Glomerular visceral epithelial cell (primary cell): ENCODE measurements at regions not wholly inside any gene's neighbourhood (a gene's known extent, or its start where the extent isn't known, plus 50 kb on each side); places are given as distances from the start of the nearest gene placed in this dataset.
A peak's percentile ranks its signal among the peaks of the same experiment; 100 is the strongest.

Source experiments
- DNase-seq: peaks from one replicate; pipeline ENCODE4 v3.0.0-alpha.2; 2016; ENCODE audit errors: extremely low spot score

DNA sequence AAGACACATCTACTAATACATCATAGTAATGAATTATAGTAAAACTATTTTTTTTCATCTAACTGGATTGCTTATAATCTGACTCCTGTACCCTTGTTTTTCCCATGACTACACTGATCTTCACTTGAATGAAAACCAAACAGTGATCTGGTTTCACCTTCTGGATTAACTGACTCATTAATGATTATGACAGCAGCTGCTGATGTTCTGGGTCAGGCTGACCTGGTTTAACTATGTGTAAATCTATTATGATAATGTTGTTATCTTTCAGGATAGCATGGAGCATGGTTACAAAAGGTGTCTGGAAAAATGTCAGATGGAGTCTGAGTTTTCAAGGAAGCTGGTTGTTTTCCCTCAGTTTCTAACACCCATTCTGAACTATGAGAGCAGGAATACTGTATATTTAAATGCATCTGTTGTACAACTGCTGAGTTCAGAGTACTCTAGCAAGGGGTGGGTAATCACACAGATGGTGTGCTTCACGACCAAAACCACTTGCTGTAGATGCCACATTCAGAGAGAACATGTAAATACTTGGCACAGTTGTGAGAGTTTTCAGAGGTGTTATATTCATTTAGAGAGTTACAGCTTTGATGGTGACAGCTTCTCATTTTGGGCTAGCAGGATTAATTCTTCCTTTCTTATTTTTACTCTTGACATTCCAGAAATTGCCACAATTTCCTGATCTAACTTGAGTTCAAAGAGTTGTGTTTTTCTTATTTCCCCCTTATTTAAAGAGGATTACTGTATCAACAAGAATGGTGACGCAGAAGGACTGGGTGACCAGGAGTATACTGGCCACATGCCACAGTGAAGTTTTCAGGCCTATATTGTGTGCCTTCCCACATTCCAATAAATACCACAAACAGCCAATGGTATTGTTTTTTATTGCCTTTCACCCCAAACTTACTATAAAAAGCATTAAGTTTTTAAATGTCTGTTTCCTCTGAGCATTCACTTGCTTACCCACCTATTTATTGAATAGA lies 249.7 kb upstream of the TET2 start:
- peak; percentile 4 for DNase-seq

GRCh38 chr4:104899863-104900262 lies 246.8 kb upstream of the TET2 start:
- DNase-seq: no peak

- peak; percentile 6 for DNase-seq
Observed at GRCh38 chr4:104901438-104901837, 245.2 kb upstream of the TET2 start.

DNA sequence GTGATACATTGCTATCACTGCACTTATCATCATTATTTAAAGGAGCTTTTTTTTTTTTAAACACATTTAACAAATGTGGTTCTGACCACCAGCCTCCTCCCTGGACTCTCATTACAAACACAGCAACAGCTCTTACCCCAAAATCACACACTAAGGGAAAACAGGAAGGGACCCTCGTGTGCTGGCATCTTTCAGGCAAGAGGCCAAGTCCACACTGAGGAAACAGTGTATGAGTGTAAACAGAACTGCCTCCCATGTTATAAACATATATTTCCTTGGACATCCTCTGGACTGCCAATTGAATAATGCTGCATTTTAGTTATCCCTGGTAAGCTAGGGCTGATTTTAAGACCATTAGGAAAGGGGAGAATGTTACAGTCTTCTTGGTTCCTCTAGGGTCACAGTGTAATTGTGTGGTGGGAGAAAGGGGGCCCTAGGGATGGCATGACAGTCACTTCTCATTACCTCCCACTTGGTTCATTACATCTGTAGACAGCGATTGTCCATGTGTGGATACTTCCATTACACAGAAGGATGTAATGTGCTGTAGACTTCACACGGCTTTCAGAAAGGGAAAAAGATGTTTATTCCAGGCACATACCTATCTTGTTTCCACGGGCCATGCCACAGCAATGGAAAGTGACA lies 244.6 kb upstream of the TET2 start:
- DNase-seq: no peak

DNA sequence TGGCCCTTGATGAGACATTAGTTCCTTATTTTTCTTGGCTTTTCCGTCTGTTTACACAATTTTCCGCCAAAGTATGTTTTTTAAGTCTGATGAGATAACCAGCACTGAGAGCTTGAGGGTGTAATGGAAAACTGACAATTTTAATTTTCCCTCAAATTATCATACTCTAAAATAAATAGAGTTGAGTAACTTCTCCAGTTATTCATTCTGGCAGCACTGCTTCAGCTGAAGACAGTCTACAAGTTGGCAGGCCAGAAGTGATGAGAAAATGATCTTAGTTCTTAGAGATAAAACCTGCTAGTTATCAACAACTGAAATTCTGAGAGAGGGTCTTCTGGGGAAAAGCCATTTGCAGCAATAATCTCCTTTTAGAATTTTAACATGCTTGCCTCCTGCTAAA lies 241.6 kb upstream of the TET2 start:
- no peak for DNase-seq

- no peak for DNase-seq
Observed at GRCh38 chr4:104905546-104905945, 241.1 kb upstream of the TET2 start.

GRCh38 chr4:104906276-104906675 lies 240.4 kb upstream of the TET2 start:
- no peak for DNase-seq

DNA sequence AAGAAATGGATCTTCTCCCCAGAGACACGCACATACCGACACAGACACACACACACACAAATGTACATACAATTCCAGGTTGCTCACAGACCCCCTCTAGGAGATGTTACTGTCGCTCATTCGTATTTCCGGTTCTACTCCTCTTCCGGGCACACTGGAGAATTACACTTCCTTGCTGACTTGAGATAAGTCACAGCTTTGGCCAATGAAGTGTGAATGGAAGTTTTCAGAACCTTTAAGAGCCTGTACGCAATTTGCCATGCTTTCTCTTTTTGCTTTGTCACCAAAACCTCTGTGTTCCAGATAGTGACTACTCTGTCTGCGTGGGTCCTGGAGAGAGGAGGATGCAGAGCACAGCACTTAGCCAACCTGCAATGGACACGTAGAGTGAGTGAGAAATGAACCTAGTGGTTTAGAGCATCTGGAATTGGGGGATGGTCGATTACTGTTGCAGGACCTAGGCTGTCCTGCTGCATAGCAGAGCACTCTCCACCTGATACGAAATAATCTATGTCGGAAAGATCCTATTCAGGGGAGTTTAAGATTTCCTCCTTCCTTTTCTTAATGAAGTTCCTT lies 239.5 kb upstream of the TET2 start:
- DNase-seq: no peak

- no peak for DNase-seq
Observed at GRCh38 chr4:104907991-104908390, 238.7 kb upstream of the TET2 start.

DNA sequence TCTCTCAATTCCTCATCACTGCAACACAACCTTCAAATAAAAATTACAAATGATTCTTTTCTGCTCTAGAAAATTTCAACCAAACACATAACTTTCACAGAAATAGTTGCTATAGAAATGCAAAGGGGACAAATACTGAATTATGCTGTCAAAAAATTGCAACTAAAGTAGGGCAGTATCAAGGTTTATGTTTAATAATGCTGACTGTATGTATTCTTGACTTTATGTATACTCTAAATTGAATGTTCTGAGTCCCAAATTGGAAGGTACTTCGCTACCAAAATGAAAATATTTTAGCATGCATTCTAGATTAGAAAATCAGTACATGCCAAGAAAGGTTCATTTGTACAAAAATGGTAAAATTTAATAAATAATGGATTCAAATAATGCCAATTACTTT lies 237.3 kb upstream of the TET2 start:
- no peak for DNase-seq

DNA sequence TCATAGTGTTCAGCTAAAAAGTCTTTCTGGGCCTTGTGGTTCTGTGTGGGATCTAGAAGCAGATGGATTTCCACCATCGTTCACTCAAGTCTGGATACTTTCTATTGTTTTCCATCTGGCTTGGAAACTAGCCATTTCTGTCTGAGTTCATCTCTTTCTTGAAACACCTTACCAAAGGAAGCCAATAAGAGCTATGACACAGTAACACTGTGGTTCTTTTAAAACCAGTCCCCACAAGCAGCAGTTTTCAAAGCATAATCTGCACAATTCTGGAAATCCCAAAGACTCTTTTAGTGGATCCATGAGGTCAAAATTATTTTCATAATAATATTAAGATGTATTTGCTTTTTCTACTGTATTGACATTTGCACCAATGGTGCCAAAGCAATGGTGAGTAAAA lies 234.2 kb upstream of the TET2 start:
- DNase-seq: no peak

DNA sequence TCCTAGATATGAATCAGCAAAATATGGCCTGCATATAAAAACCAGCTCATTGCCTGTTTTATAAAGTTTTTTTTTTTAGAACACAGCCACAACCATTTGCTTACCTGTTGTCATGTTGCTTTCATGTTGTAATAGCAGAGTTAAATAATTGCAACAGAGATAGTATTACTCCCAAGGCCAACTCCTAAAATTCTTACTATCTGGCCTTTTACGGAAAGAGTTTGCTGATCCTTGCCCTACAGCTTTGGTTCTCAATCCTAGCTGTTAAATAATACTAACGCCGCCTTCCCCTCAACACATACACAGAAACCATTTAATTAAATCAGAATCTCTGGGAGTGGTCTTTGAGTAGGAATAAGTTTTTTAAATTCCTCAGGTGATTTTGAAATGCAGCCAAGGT lies 231.3 kb upstream of the TET2 start:
- DNase-seq: no peak

DNA sequence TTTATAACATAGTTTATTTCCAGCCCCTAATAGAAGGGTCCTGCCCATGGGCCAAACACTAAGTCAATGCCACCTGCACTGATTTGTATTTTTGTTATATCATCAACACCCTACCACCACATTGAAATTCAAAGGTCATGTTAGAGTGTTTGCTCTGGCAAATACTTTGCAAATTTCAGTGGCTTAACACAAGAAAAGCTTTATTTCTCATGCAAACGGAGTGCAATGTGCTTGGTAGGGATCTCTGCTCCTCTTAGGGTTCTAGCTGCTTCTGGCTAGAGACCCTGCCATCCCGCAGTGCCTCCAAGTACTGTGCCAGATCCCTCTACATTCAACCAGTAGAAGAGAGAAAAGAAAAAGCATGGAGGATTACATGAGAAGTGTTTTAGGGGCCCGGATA lies 230.8 kb upstream of the TET2 start:
- DNase-seq: no peak

GRCh38 chr4:104919406-104919805 lies 227.3 kb upstream of the TET2 start:
- DNase-seq: no peak

- DNase-seq: no peak
Observed at GRCh38 chr4:104930298-104930697, 216.4 kb upstream of the TET2 start.

GRCh38 chr4:104930745-104931736 lies 215.6 kb upstream of the TET2 start:
- DNase-seq: peak; percentile 26

- no peak for DNase-seq
Observed at GRCh38 chr4:104938624-104939023, 208.1 kb upstream of the TET2 start.

DNA sequence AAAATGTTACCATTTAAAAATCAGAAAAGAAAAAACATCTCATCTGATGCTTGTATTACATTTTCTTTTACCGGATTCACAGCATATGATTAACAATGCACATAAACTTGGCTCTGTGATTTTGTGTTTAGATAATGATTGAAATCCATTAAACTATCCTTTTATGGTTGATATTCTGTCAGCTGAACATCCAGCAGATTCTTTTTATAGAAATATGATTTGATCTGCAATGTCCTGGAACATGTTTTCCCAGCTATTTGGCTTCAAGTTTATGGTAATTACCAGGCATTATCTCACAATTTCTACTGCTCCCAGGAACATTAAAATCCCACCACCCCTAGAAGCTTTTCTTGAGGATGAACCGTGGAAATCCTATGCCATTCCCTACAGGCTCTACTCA lies 205.7 kb upstream of the TET2 start:
- DNase-seq: no peak

DNA sequence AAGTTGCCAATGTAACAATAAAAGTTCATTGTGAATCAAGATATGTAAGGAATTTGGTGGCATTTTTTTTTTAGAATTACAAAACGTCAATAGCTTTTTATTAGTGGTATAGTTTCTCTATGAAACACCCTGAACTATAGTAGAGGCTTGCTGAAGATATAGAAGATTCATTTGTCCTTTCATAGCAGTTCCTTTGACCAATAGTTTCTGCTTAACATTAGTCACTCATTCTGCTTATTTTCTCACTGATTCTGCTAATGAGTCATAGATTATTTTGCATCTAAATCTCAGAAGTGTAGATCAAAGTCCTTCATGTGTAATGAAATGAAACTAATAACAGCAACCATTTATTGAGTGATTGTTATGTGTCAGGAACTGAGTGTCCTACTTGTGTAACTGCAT lies 205.0 kb upstream of the TET2 start:
- DNase-seq: peak; percentile 11

GRCh38 chr4:104942990-104943743 lies 203.5 kb upstream of the TET2 start:
- DNase-seq: no peak

DNA sequence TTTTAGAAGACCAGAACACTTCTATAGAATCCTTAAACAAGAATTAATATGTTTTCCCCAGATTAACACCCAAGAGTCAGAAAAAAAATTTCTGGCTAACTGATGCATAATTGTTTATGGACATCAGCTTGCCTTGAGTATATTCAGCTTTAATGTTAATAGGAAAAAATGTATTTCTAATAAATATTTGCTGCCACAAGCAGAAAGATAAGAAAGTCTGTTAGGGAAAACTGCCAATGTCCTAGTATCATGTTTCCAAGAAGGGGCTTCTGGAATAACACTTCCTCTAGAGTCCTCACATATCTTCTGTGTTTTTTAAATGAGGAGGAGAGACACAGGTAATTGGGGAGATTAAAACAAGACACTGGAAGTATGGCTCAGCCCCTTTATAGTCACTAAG lies 202.1 kb upstream of the TET2 start:
- no peak for DNase-seq
